ENCODE measurements at regions not wholly inside any gene's neighbourhood (a gene's known extent, or its start where the extent isn't known, plus 50 kb on each side); places are given as distances from the start of the nearest gene placed in this dataset.
"Not testable (repeated sequence)": the region's sequence is repeated elsewhere in the genome, so short reads cannot be mapped to it uniquely, and the experiment has no call there.

DNA sequence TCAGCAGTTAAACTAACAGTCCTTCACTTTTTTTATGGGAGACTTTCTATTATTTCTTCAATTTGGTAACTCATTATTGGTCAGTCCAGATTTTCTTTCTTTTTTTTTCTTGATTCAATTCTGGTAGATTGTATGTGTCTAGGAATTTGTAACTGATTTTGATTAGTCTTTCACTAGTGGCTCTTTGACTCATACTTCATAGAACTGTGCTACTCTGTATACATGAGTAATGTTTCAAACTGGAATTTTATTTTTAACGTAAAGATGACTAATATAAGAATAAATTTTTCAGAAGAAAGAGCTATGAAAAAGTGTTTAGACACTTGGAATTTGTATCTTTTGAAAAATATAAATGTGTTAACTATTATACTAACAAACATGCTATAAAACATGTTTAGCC is 813.0 kb downstream of the TRAM1L1 start:
- DNase-seq = no peak

DNA sequence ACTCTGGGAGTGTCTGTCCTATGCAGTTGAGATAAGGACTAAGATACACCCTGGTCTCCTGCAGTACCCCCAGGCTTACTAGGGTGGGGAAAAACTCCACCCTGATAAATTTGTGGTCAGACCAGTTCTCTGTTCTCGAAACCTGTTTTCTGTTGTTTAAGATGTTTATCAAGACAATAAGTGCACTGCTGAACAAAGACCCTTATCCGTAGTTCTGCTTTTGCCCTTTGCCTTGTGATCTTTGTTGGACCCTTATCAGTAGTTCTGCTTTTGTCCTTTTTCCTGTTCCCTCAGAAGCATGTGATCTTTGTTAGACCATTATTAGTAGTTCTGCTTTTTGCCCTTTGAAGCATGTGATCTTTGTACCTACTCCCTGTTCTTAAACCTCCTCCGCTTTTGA is 824.4 kb downstream of the TRAM1L1 start:
- DNase-seq = not testable (repeated sequence)

DNA sequence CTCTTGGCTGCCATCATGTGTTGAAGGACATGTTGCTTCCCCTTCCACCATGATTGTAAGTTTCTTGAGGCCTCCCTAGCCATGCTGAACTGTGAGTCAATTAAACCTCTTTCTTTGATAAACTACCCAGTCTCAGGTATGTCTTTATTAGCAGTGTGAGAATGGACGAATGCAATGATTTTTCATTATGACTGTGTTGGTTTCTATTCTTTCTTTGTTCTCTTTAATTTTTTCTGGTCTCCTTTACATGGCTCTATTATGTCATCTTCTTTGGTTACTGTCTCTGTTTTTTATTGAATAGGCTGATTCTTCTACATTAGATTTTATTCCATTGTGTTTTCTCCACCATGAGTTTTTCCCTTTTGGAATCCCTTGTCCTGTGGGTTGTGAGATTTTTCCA is 840.6 kb downstream of the TRAM1L1 start:
- no peak for DNase-seq

DNA sequence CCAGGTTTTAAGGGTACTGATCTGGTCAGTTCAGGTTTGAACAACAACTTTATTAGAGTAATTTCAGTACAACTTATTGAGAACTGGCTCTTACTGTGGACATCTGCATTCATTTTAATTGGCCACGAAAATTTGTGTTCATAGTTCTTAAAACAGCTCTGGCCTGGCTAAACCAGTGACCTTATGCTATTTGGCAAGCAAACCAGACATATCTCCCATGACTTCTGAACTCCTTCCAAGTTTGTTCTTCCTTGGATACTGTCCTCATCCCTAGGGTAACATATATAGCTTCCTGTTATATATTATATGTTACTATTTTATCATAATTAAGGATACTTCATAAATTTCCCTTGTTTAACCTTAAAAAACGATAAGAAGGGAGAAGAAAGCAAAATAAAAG is 841.9 kb downstream of the TRAM1L1 start:
- no peak for DNase-seq

DNA sequence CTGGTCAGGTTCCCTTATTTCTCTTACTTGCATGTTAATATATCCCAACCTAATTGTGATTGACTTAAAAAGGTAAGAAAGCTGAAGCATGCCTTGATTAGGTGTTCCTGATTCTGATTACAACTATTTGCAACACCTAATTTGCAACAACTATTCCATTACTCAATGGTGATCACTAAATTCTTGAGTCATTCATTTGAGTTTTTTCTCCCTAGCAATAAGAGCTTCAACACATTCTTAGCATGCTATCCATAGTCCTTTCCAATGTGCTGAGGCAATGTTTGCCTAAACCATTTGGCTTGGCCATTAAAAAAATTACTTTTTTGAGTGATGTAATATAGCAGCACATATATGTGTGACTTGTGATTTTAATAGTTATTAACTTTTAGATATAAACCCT is 851.4 kb downstream of the TRAM1L1 start:
- DNase-seq = no peak

DNA sequence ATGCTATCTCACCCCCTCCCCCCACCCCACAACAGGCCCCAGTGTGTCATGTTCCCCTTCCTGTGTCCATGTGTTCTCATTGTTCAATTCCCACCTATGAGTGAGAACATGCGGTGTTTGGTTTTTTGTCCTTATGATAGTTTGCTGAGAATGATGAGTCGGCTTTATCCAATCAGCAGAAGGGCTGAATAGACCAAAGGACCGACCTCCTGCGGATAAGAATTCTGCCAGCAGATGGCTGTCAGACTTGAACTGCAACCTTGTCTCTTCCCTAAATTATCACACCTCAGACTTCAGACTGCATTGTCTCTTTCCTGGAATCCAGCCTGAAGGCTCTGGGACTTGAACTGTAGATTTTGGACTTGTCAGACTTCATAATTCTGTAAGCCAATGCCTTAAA is 853.4 kb downstream of the TRAM1L1 start:
- DNase-seq = not testable (repeated sequence)

DNA sequence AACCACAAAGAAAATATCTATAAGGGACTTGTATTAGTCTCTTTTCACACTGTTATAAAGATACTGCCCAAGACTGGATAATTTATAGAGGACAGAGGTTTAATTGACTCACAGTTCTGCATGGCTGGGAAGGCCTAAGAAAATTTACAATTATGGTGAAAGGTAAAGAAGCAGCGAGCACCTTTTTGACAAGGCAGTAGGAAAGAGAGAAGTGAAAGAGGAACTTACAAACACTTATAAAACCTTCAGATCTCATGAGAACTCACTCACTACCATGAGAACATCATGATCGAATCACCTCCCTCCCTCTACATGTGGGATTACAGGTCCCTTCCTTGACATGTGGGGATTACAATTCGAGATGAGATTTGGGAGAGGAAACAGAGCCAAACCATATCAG is 856.0 kb downstream of the TRAM1L1 start:
- DNase-seq = no peak

DNA sequence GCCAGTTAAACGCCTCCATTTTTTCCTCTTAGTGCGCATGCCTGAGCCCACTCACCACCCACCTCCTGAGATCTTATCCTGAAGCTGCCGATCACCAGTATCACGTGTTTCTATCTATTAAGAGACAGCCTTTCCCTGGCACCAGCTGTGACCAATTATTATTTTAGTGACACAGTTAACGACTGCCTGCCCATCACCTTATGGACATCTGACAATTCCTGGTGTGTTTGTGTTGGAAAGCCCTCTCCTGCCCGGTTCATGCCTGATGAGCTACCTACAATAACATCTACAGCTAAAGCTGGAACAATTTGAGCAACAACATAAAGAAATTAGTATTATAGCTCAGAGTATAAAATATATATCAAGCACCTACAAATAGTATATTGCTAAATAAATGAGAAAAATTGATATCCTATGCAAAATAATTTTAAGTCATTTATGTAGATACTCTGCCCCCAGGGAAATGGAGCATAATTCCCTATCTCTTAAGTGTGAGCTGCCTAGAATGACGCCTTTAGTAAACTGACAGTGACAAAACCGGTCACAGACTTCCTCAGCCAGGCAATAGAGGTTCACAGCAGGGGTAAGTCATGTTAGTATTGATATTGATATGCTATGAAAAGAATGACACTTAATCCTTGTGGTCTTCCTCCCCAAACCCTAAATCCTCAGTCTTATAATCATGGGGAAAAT is 862.2 kb downstream of the TRAM1L1 start:
- DNase-seq = no peak

DNA sequence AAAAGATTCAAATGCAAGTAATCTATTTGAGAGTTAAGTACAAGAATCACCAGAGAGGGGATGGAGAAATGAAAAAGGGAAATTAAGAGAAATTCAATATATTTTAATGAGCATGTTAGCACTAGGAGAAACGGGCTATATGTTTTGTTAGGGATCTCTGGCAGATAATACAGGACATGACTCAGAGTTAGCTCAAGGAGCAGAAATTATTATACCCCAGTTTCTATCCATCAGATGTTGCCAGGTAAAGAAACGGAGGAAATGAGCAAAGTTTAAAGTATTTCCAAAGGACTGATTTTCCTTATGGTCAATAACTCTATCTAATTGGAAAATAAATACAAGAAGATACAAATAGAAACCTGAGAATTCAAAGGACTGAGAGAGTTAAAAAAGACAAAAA is 867.6 kb downstream of the TRAM1L1 start:
- DNase-seq = no peak

DNA sequence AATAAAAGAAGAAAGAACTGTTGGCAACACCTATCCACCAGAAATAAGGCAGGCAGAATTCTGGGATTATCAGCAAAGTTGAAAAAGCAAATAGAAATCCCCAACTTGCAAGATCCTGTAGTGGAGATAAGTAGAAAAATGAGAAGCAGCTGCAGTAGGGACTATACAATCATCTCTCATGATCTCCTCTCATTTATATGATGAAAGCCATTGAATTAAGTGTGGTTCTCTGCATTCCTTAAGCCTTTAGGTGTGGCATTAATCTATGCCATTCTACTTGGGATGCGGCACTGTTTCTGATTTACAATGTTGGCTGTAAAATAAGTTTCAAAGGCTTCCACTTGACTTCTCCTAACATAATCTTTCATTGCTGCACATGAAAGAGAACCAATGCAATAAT is 869.8 kb downstream of the TRAM1L1 start:
- DNase-seq = no peak

DNA sequence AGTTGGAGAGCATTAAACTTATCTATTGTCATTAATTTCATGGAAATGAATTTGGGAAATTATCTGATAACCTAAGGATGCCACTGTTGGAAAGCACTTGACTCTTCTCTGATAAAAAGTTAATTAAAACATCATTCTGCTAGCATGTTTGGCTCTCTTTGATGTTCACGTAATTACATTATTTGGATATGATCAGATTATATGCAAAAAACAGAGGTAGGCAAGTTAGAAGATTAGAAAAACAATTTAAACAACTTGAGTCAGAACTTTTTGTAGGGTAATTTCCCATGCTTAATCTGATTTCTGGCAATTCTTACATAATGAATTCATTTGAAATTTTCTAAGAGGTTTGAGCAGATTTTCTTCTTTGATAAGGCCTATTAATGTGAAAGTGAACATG is 882.9 kb downstream of the TRAM1L1 start:
- DNase-seq = no peak

DNA sequence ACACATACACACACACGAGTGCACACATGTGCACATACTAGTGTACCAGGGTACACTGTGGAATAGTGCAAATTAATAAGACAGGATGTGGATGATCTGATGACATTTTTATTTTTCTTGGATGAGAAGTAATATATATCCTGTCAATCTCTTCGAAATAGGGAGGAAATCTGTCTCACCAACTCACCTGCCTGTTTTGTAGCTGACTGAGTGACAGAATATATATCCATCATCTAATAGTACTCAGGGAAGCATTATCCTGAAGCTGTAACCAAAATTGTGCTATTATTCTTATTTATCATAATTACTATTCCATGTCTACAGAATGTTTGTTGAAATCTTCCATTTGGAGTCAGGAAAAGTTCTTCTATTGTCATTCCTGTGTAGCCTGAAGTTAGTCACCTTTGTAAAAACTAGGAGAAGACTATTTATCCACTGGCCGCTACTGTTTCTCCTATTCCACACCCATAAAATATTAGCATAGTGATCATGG is 888.0 kb downstream of the TRAM1L1 start:
- no peak for DNase-seq

DNA sequence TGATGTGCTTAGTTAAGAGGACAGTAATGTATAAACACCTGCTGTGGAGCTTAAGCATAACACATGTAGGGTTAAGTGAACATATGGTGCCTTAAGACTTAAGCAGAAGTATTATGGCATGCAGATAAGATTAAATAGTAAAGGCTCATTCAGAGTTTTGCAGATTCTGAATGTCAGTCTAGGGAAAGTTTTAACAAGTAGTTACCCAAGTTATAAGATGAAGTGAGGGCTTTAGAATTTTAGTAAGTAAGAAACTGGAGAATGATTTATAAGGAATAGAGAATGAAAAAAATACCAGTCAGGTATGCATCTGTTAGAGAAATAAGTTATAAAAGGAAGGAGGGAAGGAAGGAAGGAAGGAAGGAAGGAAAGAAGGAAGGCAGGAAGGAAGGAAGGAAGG is 902.1 kb downstream of the TRAM1L1 start:
- DNase-seq = no peak

DNA sequence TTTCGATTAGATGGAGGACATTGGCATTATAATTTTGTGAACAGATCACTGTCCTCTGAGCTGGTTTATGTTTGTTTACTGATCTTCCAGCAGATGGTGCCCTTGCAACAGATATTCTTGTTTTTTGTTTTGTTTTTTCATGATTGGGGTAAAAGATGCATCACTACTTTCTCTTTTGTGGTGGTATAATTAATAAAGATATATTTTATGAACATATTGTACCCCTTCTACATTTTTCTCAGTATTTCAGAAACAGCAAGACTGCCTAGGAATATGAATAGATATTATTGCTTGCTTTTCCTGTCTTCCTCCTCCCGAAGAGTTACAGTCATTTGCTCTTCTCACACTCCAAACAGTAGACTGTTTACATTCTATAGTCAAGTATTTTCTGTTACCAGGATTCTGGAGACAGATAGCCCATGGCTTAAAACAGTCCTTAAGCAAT is 905.2 kb downstream of the TRAM1L1 start:
- DNase-seq = peak; percentile 1

DNA sequence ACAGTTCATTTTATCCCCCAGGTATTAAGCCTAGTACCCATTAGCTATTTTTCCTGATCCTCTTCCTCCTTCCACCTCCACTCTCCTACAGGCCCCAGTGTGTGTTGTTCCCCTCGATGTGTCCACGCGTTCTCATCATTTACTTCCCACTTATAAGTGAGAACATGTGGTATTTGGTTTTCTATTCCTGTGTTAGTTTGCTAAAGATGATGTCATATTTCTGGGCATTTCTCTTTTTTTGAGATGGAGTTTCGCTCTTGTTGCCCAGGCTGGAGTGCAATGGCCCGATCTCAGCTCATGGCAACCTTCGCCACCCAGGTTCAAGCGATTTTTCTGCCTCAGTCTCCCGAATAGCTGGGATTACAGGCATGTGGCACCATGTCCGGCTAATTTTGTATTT is 934.0 kb downstream of the TRAM1L1 start:
- DNase-seq = not testable (repeated sequence)

DNA sequence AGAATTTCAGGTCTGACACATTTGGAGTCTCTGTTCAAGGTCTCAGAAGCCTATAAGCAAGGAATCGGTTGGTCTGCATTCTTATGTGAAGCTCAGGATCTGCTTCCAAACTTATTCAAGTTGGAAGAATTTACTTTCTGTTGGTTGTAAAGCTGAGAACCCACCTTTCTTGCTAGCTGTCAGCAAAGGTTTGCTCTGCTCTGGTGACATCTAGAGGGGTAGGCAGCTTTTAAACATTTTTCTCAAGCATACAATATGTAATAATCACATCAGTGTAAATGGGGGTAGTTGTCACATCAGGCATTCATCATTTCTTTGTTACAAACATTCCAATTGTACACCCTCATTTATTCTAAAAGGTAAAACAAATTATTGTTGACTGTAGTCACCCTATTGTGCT is 935.2 kb downstream of the TRAM1L1 start:
- no peak for DNase-seq

DNA sequence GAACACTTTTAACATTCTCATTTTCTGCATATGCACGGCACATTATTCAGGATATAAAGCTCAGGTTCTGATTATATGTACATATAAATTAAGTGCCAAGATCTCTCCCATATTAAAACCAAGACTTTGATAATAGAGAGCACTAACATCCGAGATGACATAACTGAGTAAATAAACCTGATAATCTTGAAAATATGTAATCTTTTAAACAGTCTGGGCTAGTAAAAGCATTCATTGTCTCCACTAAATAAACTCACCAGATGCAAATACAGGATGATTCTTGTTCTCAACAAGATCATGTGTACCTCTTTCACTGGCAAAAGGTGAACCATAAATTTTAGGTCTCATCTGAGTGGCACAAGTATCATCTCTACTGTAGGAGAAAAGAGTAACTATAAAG is 942.2 kb downstream of the TRAM1L1 start:
- DNase-seq = no peak

DNA sequence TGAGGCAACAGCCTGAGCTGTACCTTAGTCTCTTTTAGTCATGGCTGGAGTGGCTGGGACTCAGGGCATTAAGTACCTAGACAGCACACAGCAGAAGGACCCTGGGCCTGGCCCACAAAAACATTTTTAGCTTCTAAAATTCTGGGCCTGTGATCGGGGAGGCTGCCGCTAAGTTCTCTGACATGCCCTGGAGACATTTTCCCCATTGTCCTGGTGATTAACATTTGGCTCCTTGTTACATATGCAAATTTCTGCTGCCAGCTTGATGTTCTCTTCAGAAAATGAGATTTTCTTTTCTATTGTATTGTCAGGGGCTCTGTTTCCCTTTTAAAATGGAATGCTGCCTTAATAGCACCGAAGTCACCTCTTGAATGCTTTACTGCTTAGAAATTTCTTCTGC is 952.4 kb downstream of the TRAM1L1 start:
- DNase-seq = no peak

DNA sequence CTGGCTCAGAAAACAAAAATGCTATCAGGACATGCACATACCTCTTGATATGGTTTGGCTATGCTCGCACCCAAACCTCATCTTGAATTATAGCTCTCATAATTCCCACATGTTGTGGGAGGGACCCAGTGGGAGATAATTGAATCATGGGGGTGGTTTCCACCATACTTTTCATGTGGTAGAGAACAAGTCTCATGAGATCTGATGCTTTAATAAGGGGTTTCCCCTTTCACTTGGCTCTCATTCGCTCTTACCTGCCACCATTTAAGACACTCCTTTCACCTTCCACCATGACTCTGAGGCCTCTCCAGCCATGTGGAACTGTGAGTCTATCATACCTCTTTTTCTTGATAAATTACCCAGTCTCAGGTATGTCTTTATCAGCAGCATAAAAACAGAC is 958.6 kb downstream of the TRAM1L1 start:
- DNase-seq = no peak

DNA sequence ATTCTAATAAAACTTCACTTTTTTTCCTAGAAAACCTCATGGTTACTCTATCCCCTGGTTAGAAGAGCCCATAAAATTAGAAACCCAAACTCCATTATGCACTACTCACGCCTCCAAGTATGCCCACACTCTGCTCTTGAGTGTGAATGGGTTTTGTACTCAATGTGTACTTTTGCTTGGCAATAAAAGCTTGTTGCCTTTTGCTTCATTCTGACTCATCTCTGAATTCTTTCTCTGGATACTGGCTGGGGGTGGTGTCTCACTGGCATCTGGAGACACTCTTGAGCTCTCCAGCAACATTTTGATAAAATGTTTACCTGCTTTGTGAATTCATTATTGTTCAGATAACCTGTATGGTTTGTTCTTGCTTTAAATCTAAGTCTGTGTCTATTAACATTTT is 963.3 kb downstream of the TRAM1L1 start:
- no peak for DNase-seq

DNA sequence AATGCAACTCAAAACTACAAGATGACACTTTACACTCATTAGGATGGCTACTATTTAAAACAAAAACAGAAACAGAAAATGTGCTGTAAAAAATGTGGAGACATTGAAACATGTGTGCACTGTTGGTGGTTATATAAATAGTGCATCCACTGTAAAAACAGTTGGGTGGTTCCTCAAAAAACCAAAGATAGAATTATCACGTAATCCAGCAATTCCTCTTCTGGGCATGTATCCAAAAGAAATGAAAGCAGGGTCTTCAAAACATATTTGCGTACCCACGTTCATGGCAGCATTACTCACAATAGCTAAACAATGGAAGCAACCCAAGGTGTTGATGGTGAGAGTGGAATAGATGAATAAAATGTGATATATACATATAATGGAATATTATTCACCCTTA is 967.2 kb downstream of the TRAM1L1 start:
- no peak for DNase-seq

DNA sequence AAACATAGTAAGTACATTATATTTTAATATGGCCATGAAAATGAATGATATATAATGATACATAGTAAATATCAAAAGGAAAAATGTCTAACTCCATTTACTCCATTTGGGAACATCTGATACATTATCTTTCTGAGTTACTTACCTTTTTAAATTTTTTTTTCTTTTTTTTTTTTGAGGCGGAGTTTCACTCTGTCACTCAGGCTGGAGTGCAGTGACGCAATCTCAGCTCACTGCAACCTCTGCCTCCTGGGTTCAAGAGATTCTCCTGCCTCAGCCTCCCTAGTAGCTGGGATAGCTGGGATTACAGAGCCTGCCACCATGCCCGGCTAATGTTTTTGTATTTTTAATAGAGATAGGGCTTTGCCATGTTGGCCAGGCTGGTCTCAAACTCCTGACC is 972.5 kb downstream of the TRAM1L1 start:
- not testable (repeated sequence) for DNase-seq

DNA sequence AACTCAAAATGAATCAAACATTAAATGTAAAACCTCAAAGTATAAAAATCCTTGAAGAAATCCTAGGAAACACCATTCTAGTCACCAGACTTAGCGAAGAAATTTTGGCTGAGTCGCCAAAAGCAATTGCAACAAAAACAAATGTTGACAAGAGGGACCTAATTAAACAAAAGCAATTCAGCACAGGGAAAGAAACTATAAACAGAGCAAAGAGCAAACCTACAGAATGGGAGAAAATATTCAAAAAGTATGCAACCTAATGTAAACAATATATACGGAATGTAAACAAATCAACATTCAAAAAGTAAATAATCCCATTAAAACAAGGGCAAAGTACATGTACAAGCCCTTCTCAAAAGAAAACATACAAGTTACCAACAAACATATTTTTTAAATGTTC is 974.7 kb downstream of the TRAM1L1 start:
- DNase-seq = no peak

DNA sequence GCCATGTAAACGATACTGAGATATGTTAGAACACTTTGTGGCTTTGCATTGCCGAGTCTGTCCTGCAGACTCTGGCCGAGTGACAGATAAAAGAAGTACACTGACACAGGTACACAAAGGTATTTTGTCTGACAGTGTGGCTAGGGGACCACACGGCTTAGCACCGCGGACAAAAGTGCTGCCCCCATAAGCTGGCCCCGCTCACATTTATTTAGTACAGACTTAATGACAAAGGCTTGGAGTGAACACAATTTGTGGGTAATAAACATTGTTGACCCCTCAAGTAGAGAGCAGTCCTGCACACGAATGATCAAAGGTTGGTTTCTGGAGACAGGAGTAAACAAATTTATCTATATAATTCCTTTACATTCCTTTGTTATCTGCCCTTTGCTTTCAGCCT is 976.8 kb downstream of the TRAM1L1 start:
- DNase-seq = no peak

DNA sequence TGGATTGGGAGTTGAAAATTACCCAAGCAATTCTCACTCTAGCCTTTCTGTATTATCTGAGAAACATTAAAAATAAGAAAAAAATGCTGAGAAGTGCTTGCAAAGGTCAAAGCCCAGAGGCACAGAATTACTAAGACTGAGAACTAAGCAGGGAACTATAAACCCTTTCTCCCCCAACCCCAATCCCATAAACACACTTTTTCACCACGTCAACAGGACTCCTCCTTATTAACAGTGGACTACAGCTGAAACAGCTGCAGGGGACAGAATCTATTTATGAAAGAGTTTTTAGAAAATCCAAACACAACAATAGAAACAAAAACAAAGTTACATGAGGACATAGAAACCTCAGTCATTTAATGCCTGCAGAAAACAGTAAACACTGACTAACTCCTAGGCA is 984.1 kb downstream of the TRAM1L1 start:
- DNase-seq = no peak

Measured in inflammatory macrophage treated with lipopolysaccharide for 4 hours (primary cell).